Renal pelvis (tissue), 1 donor: ENCODE measurements at regions not wholly inside any gene's neighbourhood (a gene's known extent, or its start where the extent isn't known, plus 50 kb on each side); places are given as distances from the start of the nearest gene placed in this dataset.
A peak's percentile ranks its signal among the peaks of the same experiment; 100 is the strongest.
"Not testable (repeated sequence)": the region's sequence is repeated elsewhere in the genome, so short reads cannot be mapped to it uniquely, and the experiment has no call there.

Source experiments
- DNase-seq: peaks from one replicate; pipeline ENCODE4 v3.0.0-alpha.2; 2013

DNA sequence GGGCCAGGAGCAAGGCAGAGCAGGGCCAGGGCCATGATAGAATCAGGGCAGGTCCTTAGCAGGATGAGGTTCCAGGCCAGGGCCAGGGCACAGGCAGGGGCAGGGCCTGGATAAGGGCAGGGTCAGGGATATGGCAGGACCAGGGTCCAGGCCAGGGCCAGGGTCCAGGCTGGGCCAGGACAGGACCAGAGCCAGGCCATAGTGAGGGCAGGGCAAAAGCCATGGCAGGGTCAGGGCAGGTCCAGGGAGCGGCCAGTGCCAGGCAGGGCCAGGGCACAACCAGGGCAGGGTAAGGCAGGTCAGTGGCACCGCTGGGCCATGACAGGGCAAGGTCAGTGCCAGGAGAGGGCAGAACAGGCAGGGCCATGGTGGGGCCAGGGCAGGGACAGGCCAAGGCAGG is 152.2 kb downstream of the LIPI start:
- DNase-seq, result no peak

DNA sequence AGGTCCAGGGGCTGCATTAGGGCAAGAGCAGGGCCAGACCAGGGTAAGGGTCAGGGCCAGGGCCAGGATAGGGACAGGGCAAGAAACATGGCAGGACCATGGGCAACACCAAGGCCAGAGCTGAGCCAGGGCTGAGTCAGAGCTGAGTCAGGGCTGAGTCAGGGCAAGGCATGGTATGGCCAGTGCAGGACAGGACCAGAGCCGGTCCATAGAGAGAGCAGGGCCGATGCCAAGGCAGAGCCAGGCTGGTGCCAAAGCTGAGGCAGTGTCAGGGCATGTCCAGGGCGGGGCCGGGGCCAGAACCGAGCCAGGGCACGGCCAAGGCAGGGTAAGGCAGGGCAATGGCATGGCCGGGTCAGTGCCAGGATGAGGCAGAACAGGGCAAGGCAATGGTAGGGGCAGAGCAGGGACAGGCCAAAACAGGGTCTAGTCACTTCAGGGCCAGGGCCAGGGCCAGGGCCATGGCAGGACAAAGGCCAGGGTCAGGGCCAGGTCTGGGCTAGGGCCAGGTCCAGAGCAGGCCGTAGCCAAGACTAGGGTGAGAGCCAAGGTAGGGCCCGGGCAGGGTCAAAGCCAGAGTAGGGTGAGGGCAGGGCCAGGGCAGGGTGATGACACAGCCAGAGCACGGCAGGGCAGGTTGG is 152.8 kb downstream of the LIPI start:
- not testable (repeated sequence) for DNase-seq

DNA sequence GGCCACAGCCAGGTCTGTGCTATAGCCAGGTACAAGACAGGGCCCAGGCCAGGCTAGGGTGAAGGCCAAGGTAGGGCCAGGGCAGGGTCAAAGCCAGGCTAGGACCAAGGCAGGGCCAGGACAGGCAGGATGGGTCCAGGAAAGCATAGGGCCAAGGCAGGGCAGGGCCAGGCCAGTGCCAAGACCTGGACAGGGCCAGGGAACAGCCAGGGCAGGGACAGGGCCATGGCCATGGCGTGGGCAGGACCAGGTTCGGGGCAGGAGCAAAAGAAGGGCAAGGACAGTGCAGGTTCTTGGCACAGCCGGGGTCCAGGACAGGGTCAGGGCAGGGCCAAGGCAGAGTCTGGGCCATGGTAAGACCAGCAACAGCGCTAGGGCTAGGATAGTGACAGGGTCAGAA is 153.4 kb downstream of the LIPI start:
- DNase-seq, result no peak

DNA sequence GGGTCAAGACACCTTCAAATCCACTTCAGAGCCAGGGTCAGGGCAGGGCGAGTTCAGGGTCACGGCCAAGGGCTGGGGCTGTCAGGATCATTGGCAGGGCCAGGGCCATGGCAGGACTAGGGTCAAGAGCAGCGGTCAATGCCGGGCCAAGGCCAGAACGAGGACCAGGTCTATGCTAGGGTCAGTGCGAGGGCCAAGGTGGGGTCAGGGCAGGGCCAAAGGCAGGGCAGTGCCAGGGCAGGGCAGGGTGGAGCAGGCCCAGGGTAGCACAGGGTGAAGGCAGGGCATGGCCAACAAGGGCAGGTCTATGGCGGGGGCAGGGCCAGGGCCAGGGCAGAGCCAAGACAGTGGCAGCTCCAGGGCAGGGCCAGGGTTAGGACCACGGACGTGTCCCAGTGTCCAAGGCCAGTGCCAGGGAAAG is 154.0 kb downstream of the LIPI start:
- DNase-seq, result no peak

DNA sequence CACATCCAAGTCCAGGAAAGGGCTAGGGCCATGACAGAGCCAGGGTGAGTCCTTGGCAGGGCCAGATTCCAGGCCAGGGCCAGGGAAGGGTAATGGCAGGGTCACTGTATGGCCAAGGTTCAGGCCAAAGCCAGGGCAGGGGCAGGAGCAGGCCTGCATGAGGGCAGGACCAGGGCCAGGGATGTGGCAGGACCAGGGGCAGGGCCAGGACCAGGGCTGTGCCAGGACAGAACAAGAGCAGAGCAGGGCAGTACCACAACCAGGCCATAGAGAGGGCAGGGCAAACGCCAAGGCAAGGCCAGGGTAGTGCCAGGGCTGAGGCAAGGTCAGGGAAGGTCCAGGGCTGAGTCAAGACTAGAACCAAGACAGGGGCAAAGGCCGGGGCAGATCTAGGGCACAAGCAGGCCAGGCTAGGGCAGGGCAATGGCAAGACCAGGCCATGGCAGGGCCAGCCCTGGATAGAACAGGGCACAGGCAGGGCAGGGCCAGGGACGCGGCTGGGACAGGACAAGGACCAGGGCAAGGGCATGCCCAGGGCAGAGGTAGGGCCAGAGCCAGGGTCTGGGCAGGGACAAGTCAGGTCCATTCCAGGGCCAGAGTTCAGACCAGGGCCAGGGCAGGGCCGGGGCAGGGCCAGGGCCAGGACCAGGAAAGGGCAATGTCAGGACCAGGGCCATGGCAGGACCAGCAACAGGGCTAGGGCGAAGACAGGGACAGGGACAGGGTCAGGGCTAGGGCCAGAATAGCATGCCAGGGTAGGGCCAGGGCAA is 154.8 kb downstream of the LIPI start:
- not testable (repeated sequence) for DNase-seq

GRCh38 chr21:14054682-14055081 is 156.1 kb downstream of the LIPI start:
- DNase-seq, result no peak

GRCh38 chr21:14050121-14050520 is 160.6 kb downstream of the LIPI start:
- no peak for DNase-seq

- DNase-seq, result no peak
Observed at GRCh38 chr21:14046401-14046800, 164.4 kb downstream of the LIPI start.

DNA sequence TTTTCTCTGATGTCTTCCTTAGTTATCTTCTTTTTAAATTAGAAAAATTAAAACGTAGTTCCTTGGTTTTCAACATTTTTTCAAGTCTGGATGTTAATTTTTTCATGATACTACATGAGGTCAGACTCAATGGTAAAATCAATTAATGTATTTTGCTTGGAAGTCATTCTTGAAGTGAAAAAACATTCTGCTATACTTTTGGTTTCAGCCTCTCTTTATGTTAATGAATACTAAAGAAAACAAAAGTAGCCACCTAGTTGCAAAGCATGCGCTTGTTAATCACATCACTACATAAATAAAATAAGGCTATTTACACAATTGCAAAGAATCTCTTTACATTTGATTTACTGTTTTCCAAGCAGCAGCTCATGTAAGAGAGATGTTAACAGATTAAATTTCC is 170.4 kb downstream of the LIPI start:
- no peak for DNase-seq

GRCh38 chr21:14028619-14029018 is 182.1 kb downstream of the LIPI start:
- DNase-seq, result not testable (repeated sequence)

- peak; percentile 83 for DNase-seq
Observed at GRCh38 chr21:14027235-14027869, 183.4 kb downstream of the LIPI start.

DNA sequence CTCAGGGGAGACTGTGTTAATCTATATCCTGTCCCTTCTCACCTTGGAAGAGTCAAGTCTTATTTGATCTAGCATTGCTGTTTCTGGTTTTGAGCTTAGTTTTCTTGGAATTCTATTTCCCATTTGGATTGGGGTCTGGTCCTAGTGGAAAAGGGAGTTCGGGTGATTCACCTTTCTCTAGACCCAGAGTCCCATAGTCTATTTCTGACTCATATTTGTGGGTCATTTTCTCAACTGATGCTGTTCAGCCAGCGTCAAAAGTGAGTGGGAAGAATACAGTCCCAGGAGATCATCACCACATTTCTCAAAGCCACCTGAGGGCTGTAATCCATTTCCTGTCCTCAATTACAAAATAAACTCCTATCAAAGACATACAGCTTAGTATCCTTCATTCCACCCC is 190.6 kb downstream of the LIPI start:
- DNase-seq, result not testable (repeated sequence)

GRCh38 chr21:14015841-14016240 is 194.9 kb downstream of the LIPI start:
- DNase-seq, result not testable (repeated sequence)

DNA sequence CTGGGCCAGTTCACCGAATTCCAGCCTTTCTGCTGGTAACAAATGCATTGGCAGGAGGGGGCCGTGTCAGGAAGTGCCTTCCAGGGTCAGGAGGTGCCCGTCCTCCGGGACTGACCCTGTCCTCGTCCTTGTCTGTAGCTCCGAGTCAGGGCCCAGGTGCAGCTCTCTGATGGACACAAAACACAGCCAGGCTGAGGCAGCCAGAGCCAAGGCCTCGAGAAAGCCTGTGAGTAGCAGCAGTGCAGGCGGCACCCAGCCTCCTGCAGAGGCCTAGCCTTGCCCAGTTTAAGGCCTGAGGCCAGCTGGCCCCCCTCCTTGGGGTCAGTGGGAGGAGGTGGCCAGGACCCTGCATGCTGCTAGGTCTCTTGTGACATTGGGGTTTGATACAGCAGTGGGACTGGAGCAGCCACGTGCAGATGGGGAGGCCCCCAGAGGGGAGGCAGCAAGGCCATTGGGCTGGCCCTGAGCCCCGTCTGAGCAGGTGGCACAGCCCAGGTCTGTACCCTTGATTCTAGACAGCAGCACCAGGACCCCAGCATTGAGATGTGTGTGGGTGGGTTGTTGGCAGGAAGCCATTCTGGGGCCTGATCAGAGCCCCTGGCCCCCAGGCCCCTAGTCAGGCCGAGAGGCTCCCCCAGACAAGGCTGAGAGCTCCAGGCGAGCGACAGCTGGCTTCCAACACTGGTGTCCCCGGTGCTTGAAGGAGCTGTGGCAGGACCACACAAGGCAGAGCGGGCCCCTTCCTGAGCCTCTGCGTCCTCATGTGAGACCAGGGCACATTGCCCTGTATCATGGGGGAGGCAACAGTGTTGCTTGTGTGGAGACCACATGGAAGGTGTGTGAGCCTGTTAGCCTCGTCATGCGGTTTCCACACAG is 196.9 kb downstream of the LIPI start:
- DNase-seq, result not testable (repeated sequence)

GRCh38 chr21:14013056-14013603 is 197.6 kb downstream of the LIPI start:
- no peak for DNase-seq

- DNase-seq, result no peak
Observed at GRCh38 chr21:14012409-14012808, 198.3 kb downstream of the LIPI start.

DNA sequence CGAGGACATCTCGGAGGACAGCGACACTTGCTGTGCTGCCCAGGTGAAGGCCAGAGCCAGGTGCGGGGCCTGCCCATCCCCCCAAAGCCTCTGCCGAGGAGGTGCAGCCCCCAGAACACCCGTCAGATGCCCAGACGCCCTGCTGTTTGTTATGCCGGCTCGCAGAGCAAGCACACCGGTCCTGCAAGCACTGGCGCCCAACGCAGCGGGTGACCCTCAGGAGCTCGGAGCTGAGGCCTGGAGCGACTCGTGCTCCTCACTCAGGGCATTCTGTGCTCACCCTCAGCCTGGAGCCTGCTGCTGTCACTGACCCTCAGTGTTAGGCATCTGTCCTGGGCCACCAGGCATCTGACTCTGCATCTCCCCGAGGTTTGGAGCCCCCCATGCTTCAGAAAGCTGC is 199.0 kb downstream of the LIPI start:
- not testable (repeated sequence) for DNase-seq

GRCh38 chr21:14011149-14011548 is 199.6 kb downstream of the LIPI start:
- DNase-seq, result not testable (repeated sequence)

DNA sequence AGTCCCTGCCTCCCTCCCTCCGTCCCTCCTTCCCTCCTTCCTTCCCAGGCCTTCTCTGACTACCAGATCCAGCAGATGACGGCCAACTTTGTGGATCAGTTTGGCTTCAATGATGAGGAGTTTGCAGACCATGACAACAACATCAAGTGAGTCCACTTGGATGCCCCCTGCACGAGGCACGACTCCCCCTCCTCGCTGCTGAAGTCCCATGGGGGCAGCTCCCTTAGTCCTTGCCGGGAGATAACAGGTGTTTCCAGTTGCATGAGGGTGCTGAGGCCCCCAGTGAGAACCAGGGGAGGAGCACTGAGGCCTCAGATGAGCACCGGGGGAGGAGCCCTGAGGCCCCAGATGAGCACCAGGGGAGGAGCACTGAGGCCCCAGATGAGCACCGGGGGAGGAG is 200.0 kb downstream of the LIPI start:
- no peak for DNase-seq

DNA sequence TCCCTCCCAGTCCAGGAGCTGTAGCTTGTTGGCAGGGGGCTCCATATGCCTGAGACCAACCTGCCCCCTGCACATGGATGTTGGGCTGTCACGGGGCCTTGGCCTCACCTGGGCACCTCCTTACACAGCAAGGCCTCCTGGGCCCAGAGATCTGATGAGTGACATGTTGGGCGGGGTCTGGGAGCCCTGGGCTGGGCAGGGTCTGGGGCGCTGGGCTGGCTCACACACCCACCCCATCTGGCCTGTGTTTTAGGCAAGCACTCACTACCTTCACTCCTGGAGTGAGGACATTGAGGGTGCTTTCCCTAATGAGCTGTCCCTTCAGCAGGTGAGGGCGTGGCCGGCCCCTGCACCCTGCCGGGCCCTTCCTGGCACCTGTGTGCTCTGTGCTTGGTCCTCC is 200.8 kb downstream of the LIPI start:
- DNase-seq, result not testable (repeated sequence)

DNA sequence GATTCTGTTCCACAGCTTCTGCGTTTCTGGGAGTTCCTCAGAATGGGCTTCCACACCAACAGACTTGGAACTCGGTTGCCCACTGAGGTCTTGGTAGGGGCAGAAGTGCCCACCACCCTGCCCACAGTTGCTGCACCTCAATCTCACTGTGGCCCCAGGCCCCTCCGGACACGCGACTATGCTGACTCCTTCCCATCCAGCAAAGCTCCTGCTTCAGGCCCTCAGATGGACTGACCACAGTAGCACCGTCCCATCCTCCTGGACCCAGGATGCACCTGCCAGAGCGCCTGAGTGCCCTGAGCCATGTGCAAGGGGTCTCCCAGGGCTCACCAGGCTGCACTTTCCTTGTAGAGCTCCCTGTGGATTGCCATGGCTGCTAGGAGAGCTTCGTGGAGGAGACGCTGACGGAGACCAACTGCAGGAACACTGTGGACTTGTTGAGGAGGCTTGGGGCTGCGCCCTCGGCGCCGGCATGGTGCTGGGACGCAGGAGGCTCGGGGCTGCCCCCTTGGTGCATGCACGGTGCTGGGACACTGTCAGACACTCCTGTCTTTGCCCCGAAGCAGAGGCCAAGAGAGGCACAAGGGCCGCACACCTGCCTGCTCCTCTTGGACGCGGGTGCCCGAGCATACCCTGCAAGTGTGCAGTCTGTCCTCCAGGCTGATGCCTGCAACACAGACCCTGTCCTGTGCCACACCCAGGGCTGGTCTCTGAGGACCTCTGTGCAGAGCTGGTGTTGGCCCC is 201.3 kb downstream of the LIPI start:
- DNase-seq, result not testable (repeated sequence)
